Parathyroid adenoma (tissue), 2 donors: ENCODE measurements at regions not wholly inside any gene's neighbourhood (a gene's known extent, or its start where the extent isn't known, plus 50 kb on each side); places are given as distances from the start of the nearest gene placed in this dataset.
A peak's percentile ranks its signal among the peaks of the same experiment; 100 is the strongest.

Experiments used
- H2AFZ ChIP-seq: fragments of 300-600 bp; sonication (generic); one replicate; pipeline ENCODE4 v1.7.0; 2017; ENCODE audit warnings: antibody characterized with exemption, mild to moderate bottlenecking
- H3K27ac ChIP-seq: fragments of 300-600 bp; sonication (generic); one replicate; pipeline ENCODE4 v1.7.0; 2017
- H3K27me3 ChIP-seq: fragments of 300-600 bp; sonication (generic); one replicate; pipeline ENCODE4 v1.7.0; 2017; ENCODE audit warnings: low read length; ENCODE audit not compliant: control insufficient read depth, insufficient read depth
- H3K36me3 ChIP-seq: fragments of 300-600 bp; sonication (generic); one replicate; pipeline ENCODE4 v1.7.0; 2017; ENCODE audit warnings: low read length; ENCODE audit not compliant: control insufficient read depth, insufficient read depth
- H3K4me1 ChIP-seq: fragments of 300-600 bp; sonication (generic); one replicate; pipeline ENCODE4 v1.7.0; 2017; ENCODE audit warnings: control low read depth
- H3K4me2 ChIP-seq: fragments of 300-600 bp; sonication (generic); one replicate; pipeline ENCODE4 v1.7.0; 2017; ENCODE audit warnings: low read length
- H3K4me3 ChIP-seq: fragments of 300-600 bp; sonication (generic); one replicate; pipeline ENCODE4 v1.7.0; 2017; ENCODE audit warnings: low read depth, low read length
- H3K79me2 ChIP-seq: fragments of 300-600 bp; sonication (generic); one replicate; pipeline ENCODE4 v1.7.0; 2017; ENCODE audit warnings: control low read depth
- H3K9ac ChIP-seq: fragments of 300-600 bp; sonication (generic); one replicate; pipeline ENCODE4 v1.7.0; 2017; ENCODE audit warnings: mild to moderate bottlenecking
- H3K9me3 ChIP-seq: fragments of 300-600 bp; sonication (generic); one replicate; pipeline ENCODE4 v1.7.0; 2017; ENCODE audit warnings: low read length; ENCODE audit not compliant: control insufficient read depth
- TF ChIP-seq, protein P1 (sequence below): fragments of 300-600 bp; sonication (generic); IDR thresholded peaks from one replicate; pipeline ENCODE4 v1.7.0; 2017; ENCODE audit warnings: antibody characterized with exemption, mild to moderate bottlenecking
- donor health status: primary hyperparathyroidism.

DNA sequence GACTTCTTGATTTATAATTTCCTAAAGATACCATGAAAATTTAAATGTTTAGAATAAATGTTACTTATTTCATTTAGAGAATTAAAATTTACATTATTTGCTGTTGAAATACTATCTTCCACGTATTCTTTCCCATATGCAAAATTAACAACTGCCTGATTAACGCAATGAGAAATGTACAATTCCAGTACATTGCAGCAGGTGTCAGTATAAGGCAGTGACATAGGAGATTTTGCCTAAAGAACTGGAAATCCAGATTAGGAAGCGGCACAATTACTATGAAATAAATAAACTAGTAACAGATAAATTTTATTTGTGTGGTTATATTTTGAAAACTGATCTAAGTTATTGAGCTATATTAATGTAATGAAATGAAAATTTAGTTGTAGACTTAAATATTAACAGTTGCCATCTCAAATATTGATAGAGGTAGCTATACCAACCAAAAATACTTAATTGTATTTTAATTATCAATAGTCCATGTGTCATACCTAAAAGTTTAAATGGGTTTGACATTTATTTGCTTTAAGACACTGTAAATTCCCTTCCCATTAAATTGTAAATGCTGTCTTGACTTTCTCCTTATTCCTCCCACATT is 300.2 kb downstream of the UTRN start:
- no peak overlapping the region for H3K4me3 ChIP-seq
- peaks cover 24% of the 10 kb centered on the region for H3K4me1 ChIP-seq
- no peak overlapping the region for H2AFZ ChIP-seq
- no peaks in the 10 kb centered on the region for H3K27me3 ChIP-seq
- TF ChIP-seq, protein P1, sequence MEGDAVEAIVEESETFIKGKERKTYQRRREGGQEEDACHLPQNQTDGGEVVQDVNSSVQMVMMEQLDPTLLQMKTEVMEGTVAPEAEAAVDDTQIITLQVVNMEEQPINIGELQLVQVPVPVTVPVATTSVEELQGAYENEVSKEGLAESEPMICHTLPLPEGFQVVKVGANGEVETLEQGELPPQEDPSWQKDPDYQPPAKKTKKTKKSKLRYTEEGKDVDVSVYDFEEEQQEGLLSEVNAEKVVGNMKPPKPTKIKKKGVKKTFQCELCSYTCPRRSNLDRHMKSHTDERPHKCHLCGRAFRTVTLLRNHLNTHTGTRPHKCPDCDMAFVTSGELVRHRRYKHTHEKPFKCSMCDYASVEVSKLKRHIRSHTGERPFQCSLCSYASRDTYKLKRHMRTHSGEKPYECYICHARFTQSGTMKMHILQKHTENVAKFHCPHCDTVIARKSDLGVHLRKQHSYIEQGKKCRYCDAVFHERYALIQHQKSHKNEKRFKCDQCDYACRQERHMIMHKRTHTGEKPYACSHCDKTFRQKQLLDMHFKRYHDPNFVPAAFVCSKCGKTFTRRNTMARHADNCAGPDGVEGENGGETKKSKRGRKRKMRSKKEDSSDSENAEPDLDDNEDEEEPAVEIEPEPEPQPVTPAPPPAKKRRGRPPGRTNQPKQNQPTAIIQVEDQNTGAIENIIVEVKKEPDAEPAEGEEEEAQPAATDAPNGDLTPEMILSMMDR: peak; percentile 72
- H3K9me3 ChIP-seq: no peaks in the 10 kb centered on the region
- H3K27ac ChIP-seq: no peak overlapping the region
- no peak overlapping the region for H3K4me2 ChIP-seq
- no peak overlapping the region for H3K9ac ChIP-seq
- no peaks in the 10 kb centered on the region for H3K36me3 ChIP-seq
- peaks cover 5% of the 10 kb centered on the region for H3K79me2 ChIP-seq

DNA sequence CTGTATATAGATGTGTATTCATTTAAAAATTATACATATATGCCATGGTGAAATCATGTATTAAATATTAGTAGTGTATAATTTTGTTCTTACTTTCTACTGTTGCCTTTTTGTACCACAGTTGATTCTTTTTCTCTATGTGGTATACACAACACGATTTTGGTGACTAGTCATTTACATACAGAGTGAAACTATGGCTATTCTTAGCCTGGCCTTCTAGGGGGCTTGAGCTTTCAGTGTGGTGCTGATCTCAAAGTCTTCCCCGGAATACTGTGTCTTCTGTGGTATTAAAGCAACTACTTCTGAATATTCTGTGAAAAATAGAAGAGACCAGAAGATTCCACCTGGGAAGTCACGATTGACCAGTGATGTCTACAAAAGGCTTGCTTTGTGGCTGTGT is 301.9 kb downstream of the UTRN start:
- H3K27ac ChIP-seq: no peak overlapping the region
- H3K4me1 ChIP-seq: peaks cover 13% of the 10 kb centered on the region
- TF ChIP-seq, protein P1: no peak

DNA sequence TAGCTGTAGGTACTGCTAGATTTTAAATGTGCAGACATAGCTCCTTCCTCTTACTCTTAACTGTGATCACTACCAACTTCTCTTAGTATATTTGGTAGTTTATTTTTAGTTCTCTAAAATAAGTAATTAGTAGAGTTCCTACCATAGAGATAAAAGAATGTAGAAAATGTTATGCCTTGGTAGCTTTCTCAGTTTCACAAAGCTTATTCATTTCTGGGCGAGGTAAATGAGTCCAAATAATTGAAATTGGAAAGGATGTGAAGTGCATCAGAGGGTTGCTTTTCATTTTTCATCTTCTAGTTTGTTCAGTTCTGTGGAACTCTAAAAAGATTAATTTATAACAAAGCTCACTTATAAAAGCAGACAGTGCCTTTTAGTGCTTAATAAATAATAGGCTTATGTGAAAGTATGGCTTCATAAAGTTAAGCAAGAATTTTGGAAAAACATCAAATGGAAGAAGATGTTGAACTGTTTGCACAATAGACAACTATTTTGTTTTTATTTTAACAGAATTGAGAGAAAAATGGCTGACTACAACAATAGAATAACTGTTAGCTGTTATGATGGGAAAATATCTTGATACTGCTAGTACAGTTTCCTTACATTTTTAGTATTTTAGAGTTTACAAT is 303.7 kb downstream of the UTRN start:
- TF ChIP-seq, protein P1: no peak

More for the DNA sequence above, 301.9 kb downstream of the UTRN start:
- no peak overlapping the region for H3K4me2 ChIP-seq
- no peaks in the 10 kb centered on the region for H3K27me3 ChIP-seq
- H3K36me3 ChIP-seq: no peaks in the 10 kb centered on the region
- H3K4me3 ChIP-seq: no peak overlapping the region
- H3K9me3 ChIP-seq: no peaks in the 10 kb centered on the region
- H3K79me2 ChIP-seq: peaks cover 5% of the 10 kb centered on the region
- H2AFZ ChIP-seq: no peak overlapping the region
- H3K9ac ChIP-seq: no peak overlapping the region

DNA sequence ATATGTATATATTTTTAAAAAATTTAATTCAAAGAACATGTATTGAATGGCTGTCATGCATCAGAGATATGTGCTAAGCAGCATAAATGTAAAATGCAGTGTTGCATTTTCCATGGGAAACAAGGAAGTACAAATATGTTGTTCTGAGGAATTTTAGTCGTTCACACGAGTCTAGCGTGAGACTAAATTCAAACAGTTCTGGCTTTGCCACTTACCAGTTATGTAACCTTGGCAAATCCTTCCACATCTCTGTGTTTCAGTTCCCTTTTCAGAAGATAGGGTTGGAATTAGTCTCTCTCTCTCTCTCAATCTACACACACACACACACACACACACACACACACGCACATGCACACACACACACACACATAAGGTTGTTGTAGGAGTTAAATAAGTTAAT is 305.4 kb downstream of the UTRN start:
- peaks cover 15% of the 10 kb centered on the region for H3K79me2 ChIP-seq
- H2AFZ ChIP-seq: no peak overlapping the region
- H3K4me3 ChIP-seq: no peak overlapping the region
- no peak overlapping the region for H3K4me2 ChIP-seq
- no peaks in the 10 kb centered on the region for H3K36me3 ChIP-seq
- H3K9me3 ChIP-seq: no peaks in the 10 kb centered on the region
- H3K9ac ChIP-seq: no peak overlapping the region
- TF ChIP-seq, protein P1: no peak
- H3K4me1 ChIP-seq: no peaks in the 10 kb centered on the region
- H3K27ac ChIP-seq: no peak overlapping the region
- H3K27me3 ChIP-seq: no peaks in the 10 kb centered on the region

More for the DNA sequence above, 303.7 kb downstream of the UTRN start:
- H3K27me3 ChIP-seq: no peaks in the 10 kb centered on the region
- H3K9ac ChIP-seq: no peak overlapping the region
- no peaks in the 10 kb centered on the region for H3K9me3 ChIP-seq
- peaks cover 12% of the 10 kb centered on the region for H3K79me2 ChIP-seq
- no peak overlapping the region for H2AFZ ChIP-seq
- no peak overlapping the region for H3K27ac ChIP-seq
- no peaks in the 10 kb centered on the region for H3K36me3 ChIP-seq
- H3K4me2 ChIP-seq: no peak overlapping the region
- H3K4me3 ChIP-seq: no peak overlapping the region
- H3K4me1 ChIP-seq: peaks cover under 1% of the 10 kb centered on the region

DNA sequence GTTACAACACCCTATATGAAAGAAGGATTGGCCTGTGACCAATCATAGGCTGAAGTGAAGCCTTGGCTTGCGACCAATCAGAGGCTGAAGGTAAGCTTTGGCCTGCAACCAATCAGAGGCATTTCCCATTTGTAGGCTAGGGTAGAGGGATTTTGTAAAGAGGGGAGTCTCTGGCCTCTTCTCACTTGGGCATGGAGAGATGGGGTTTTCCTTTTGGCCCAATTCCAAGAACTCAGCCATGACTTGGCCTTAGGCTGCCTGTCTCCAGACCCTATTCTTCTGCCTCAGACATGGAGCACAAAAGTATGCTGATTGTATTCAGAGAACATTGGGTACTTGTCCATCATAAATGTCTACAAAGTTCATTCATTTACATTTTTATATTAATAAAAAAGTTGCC is 308.3 kb downstream of the UTRN start:
- TF ChIP-seq, protein P1: no peak
- Histone ChIP-seq H3K9me3 (no peaks in the 10 kb centered on the region), H3K36me3 (no peaks in the 10 kb centered on the region), H3K4me2 (no peak overlapping the region), H3K9ac (no peak overlapping the region), H3K79me2 (peaks cover 14% of the 10 kb centered on the region), H3K27me3 (no peaks in the 10 kb centered on the region), H3K27ac (no peak overlapping the region), H2AFZ (no peak overlapping the region), H3K4me1 (no peaks in the 10 kb centered on the region), H3K4me3 (no peak overlapping the region)
